ENCODE measurements at regions not wholly inside any gene's neighbourhood (a gene's known extent, or its start where the extent isn't known, plus 50 kb on each side); places are given as distances from the start of the nearest gene placed in this dataset.

DNA sequence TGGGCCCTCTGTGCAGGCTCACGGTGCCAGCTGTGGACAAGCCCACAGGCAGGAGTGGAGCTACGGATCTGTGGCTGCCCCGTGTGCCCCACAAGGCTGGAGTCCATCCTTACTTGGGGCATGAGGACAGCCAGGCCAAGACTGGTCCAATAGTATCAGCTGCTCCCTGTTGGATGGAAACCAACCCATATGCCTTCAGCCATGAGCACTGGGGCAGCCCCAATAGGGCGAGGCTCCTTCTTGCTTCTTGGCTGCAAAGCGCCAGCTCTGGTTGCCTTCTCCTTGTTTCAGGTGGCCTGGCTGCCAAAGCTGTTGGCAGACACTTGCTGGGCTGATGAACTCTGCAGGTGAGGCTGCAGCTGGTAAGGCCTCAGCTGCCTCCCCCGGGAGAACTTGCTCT is 188.0 kb downstream of the ENGASE start:
- TF ChIP-seq SP1 (IDR thresholded peaks at IDR 0.05) (no peak), HDGF (IDR thresholded peaks at IDR 0.05; ENCODE audit: borderline replicate concordance) (no peak), SUZ12 (IDR thresholded peaks at IDR 0.05) (no peak), L3MBTL2 (conservative IDR thresholded peaks at IDR 0.05) (no peak), FOXM1 (IDR thresholded peaks at IDR 0.05; ENCODE audit: borderline replicate concordance) (no peak), FOXK2 (IDR thresholded peaks at IDR 0.05) (no peak), ARNT (IDR thresholded peaks at IDR 0.05) (no peak), ZNF384 (IDR thresholded peaks at IDR 0.05) (no peak)
